Mesothelial cell of epicardium (in vitro differentiated cells): ENCODE measurements at regions not wholly inside any gene's neighbourhood (a gene's known extent, or its start where the extent isn't known, plus 50 kb on each side); places are given as distances from the start of the nearest gene placed in this dataset.

ENCODE experiments used
- DNase-seq, 2 experiments: peaks; one replicate each; pipeline ENCODE4 v3.0.0; 2021; ENCODE audit warnings: low spot score in 2 of 2; ENCODE audit not compliant: unreplicated experiment in 2 of 2
- H3K27ac Mint-ChIP-seq: 2 replicates; pipeline ENCODE4 v1.8.0; 2021; ENCODE audit warnings: mixed read lengths
- H3K27me3 Mint-ChIP-seq: 2 replicates; pipeline ENCODE4 v1.8.0; 2021; ENCODE audit warnings: low read depth, mixed read lengths
- H3K36me3 Mint-ChIP-seq: 2 replicates; pipeline ENCODE4 v1.8.0; 2021; ENCODE audit warnings: mixed read lengths
- H3K4me1 Mint-ChIP-seq: 2 replicates; pipeline ENCODE4 v1.8.0; 2021; ENCODE audit warnings: mixed read lengths
- H3K4me3 Mint-ChIP-seq: 2 replicates; pipeline ENCODE4 v1.8.0; 2021; ENCODE audit warnings: mild to moderate bottlenecking, moderate library complexity, mixed read lengths
- H3K9me3 Mint-ChIP-seq: 2 replicates; pipeline ENCODE4 v1.8.0; 2021; ENCODE audit warnings: mixed read lengths
- CTCF ChIP-seq: fragments of 200-600 bp; sonication (generic); IDR thresholded peaks from one replicate; pipeline ENCODE4 v1.5.0; 2021; ENCODE audit warnings: antibody characterized with exemption; ENCODE audit not compliant: unreplicated experiment

DNA sequence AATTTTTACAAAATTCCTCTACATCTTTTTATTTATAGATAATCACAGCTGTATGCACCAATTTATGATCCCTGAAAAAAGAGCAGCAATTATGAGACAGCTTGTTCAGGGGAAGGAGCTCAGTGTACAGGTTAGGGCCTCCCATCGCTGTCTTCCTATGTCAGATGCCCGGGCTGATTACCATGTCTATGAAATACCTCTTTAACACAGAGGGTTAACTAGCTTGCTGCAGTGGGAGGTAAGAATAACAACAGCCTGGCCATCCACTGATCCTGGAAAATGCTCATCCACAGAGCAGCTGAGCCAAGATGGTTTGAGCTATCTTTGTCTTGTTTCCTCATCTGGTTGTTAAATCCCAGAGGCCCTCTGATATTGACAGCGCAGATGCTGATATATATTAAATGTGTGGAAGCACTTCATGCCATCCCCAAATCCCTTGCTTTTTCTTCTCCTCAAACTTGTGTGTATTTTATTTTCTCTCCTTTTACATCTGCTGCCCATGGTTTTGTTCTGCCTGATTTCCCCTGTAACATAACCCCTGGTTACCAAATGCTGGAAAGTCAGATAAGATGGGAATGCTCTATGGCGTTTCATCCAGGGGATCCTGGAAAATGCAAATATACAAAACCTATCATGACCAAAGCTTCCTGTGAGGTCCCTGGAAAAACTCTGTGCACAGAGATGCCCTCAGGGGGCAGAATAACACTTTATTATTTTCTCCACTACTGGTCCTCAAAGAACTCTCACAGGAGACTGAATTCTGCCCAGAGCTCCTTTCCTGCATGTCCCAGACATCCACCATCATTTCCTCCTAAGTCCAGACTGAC is 85.8 kb upstream of the PUDP start:
- Mint-ChIP-seq H3K4me3 (no peak overlapping the region), H3K4me1 (peaks cover 9% of the 10 kb centered on the region), H3K9me3 (peaks cover 5% of the 10 kb centered on the region), H3K27me3 (no peaks in the 10 kb centered on the region), H3K36me3 (no peaks in the 10 kb centered on the region), H3K27ac (no peak overlapping the region)
- no peak for TF ChIP-seq CTCF
- no peak for DNase-seq

DNA sequence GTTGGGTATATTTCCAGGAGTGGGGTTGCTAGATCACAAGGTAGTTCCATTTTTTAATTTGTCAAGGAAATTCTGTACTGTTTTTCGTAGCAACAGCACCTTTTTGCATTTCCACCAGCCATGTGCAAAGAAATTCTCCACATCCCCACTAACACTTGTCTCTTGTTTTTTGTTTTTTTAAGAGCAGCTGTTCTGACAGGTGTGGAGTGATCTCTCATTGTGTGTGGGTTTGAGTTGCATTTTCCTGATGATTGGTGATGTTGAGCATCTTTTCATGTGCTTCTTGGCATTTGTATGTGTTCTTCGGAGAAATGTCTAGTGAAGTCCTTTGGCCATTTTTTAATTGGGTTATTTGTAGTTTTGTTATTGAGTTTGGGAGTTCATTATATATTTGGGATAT is 80.3 kb upstream of the PUDP start:
- TF ChIP-seq CTCF = no peak
- Mint-ChIP-seq H3K4me3 (no peak overlapping the region), H3K27me3 (no peaks in the 10 kb centered on the region), H3K36me3 (no peaks in the 10 kb centered on the region), H3K9me3 (no peaks in the 10 kb centered on the region), H3K27ac (no peak overlapping the region), H3K4me1 (peaks cover 3% of the 10 kb centered on the region)
- no peak for DNase-seq

DNA sequence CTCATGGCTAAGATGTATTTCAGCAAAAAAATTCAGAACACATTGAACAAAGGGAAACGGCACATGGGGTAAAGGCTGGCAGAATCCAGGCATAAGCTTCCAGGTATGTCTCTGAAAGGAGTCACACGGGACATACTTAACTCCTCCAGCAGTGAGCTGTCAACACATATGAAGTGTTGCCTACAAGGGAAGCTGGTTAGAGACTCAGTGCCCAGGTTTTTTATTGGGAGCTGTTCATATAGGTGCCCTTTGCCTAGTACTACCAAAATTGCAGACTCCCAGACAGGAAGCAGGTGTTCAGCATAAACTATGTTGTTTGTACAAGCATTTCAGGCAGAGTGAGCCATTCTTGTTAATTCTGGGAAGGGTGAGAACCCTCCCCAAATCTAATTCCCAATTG is 77.4 kb upstream of the PUDP start:
- DNase-seq = no peak
- Mint-ChIP-seq H3K4me3 (no peak overlapping the region), H3K9me3 (peaks cover 6% of the 10 kb centered on the region), H3K4me1 (no peaks in the 10 kb centered on the region), H3K36me3 (no peaks in the 10 kb centered on the region), H3K27ac (no peak overlapping the region), H3K27me3 (no peaks in the 10 kb centered on the region)
- TF ChIP-seq CTCF = no peak

DNA sequence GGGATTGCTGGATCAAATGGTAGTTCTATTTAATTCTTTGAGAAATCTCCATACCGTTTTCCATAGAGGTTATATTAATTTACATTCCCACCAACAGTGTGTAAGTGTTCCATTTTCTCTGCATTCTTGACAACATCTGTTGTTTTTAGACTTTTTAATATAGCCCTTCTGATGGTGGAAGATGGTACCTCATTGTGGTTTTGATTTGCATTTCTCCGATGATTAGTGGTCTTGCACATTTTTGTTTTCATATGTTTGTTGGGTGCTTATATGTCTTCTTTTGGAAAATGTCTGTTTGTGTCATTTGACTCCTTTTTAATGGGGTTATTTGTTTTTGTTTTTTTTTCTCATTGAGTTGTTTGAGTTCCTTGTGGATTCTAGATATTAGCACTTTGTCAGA is 75.3 kb upstream of the PUDP start:
- no peak overlapping the region for H3K27ac Mint-ChIP-seq
- no peak overlapping the region for H3K4me3 Mint-ChIP-seq
- H3K36me3 Mint-ChIP-seq = no peaks in the 10 kb centered on the region
- peaks cover 12% of the 10 kb centered on the region for H3K4me1 Mint-ChIP-seq
- H3K9me3 Mint-ChIP-seq = peaks cover 6% of the 10 kb centered on the region
- no peaks in the 10 kb centered on the region for H3K27me3 Mint-ChIP-seq
- no peak for DNase-seq
- no peak for TF ChIP-seq CTCF

DNA sequence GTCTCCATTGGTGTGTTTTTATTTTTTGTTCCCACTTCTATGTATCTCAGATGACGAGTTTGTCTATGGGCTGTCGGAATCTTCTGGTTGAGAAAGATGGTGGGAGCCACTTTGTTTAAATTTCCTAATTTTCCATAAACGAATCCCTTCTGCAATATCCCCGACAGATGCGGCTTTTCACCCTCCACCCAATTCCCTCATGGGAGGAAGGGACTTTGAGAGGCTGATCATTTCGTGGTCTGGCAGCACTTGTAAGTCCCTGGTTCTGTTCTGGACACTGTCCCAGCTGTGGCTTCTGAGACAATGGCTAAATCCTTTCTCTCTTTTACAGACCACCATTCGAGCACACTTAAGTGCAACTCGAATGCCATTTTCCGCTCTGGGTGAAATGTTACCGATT is 72.2 kb upstream of the PUDP start:
- H3K36me3 Mint-ChIP-seq = no peaks in the 10 kb centered on the region
- no peak overlapping the region for H3K27ac Mint-ChIP-seq
- peaks cover 17% of the 10 kb centered on the region for H3K4me1 Mint-ChIP-seq
- peaks cover 6% of the 10 kb centered on the region for H3K9me3 Mint-ChIP-seq
- H3K27me3 Mint-ChIP-seq = no peaks in the 10 kb centered on the region
- TF ChIP-seq CTCF = no peak
- H3K4me3 Mint-ChIP-seq = no peak overlapping the region
- DNase-seq = no peak
